ENCODE measurements at regions not wholly inside any gene's neighbourhood (a gene's known extent, or its start where the extent isn't known, plus 50 kb on each side); places are given as distances from the start of the nearest gene placed in this dataset.
"Not testable (repeated sequence)": the region's sequence is repeated elsewhere in the genome, so short reads cannot be mapped to it uniquely, and the experiment has no call there.

- not testable (repeated sequence) for TF ChIP-seq CTCF (IDR thresholded peaks at IDR 0.05; ENCODE audit: low read length); EZH2 (optimal IDR thresholded peaks at IDR 0.05; ENCODE audit: low read depth, low read length); EZH2phosphoT487 (IDR thresholded peaks at IDR 0.05; ENCODE audit: low read length)
Measured at GRCh38 chr6:112919744-112920143, 572.6 kb downstream of the RFPL4B start.

Measured in MM.1S (cell line).